ENCODE measurements at regions not wholly inside any gene's neighbourhood (a gene's known extent, or its start where the extent isn't known, plus 50 kb on each side); places are given as distances from the start of the nearest gene placed in this dataset.

- Histone ChIP-seq H3K9me3 (ENCODE audit: insufficient read depth, low read depth) (peaks cover 20% of the 10 kb centered on the region), H3K9me2 (ENCODE audit: insufficient read depth) (no peaks in the 10 kb centered on the region; the same call in 1 of the 2 replicates), H2AFZ (no peak overlapping the region), H3K4me2 (no peak overlapping the region), H3K36me3 (ENCODE audit: low read depth) (no peaks in the 10 kb centered on the region), H3F3A (ENCODE audit: insufficient read depth, low read depth) (no peaks in the 10 kb centered on the region), H3K27me3 (ENCODE audit: insufficient read depth, low read depth) (no peaks in the 10 kb centered on the region), H3K4me1 (replicated peaks; ENCODE audit: insufficient read depth) (no peaks in the 10 kb centered on the region), H4K20me1 (ENCODE audit: insufficient read depth) (no peaks in the 10 kb centered on the region), H3K79me2 (ENCODE audit: low read depth) (no peaks in the 10 kb centered on the region), H3K4me3 (no peak overlapping the region), H3K27ac (no peak overlapping the region)
- no peak for DNase-seq
- no TSS peak for BruUV-seq (replicated peaks)
- intact Hi-C loops (cut with micrococcal nuclease; ENCODE audit: unreplicated experiment): no loop called here
- ChIA-PET POLR2A (ENCODE audit: unreplicated experiment) (no interaction called here), CTCF (no interaction called here)
- TF ChIP-seq, protein P1, sequence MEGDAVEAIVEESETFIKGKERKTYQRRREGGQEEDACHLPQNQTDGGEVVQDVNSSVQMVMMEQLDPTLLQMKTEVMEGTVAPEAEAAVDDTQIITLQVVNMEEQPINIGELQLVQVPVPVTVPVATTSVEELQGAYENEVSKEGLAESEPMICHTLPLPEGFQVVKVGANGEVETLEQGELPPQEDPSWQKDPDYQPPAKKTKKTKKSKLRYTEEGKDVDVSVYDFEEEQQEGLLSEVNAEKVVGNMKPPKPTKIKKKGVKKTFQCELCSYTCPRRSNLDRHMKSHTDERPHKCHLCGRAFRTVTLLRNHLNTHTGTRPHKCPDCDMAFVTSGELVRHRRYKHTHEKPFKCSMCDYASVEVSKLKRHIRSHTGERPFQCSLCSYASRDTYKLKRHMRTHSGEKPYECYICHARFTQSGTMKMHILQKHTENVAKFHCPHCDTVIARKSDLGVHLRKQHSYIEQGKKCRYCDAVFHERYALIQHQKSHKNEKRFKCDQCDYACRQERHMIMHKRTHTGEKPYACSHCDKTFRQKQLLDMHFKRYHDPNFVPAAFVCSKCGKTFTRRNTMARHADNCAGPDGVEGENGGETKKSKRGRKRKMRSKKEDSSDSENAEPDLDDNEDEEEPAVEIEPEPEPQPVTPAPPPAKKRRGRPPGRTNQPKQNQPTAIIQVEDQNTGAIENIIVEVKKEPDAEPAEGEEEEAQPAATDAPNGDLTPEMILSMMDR (conservative IDR thresholded peaks at IDR 0.05): no peak
- TF ChIP-seq EZH2 (IDR thresholded peaks at IDR 0.05; ENCODE audit: low read depth): no peak
Observed at GRCh38 chr11:122062763-122063162, 53.3 kb downstream of the BLID start.

GRCh38 chr11:122059565-122059964, 56.5 kb downstream of the BLID start:
- Histone ChIP-seq H3K4me3 (no peak overlapping the region), H2AFZ (no peak overlapping the region), H3K9me3 (ENCODE audit: insufficient read depth, low read depth) (peaks cover 21% of the 10 kb centered on the region), H3K27ac (no peak overlapping the region), H3K27me3 (ENCODE audit: insufficient read depth, low read depth) (no peaks in the 10 kb centered on the region), H3K9me2 (ENCODE audit: insufficient read depth) (no peaks in the 10 kb centered on the region; the same call in 1 of the 2 replicates), H3F3A (ENCODE audit: insufficient read depth, low read depth) (no peaks in the 10 kb centered on the region), H4K20me1 (ENCODE audit: insufficient read depth) (no peaks in the 10 kb centered on the region), H3K36me3 (ENCODE audit: low read depth) (no peaks in the 10 kb centered on the region), H3K4me1 (replicated peaks; ENCODE audit: insufficient read depth) (no peaks in the 10 kb centered on the region), H3K79me2 (ENCODE audit: low read depth) (no peaks in the 10 kb centered on the region), H3K4me2 (no peak overlapping the region)
- CTCF ChIA-PET: no interaction called here
- TF ChIP-seq, protein P1 (conservative IDR thresholded peaks at IDR 0.05): no peak
- TF ChIP-seq EZH2 (IDR thresholded peaks at IDR 0.05; ENCODE audit: low read depth): no peak
- no peak for DNase-seq
- intact Hi-C loops (cut with micrococcal nuclease; ENCODE audit: unreplicated experiment): no loop called here
- POLR2A ChIA-PET (ENCODE audit: unreplicated experiment): no interaction called here
- no TSS peak for BruUV-seq (replicated peaks)

DNA sequence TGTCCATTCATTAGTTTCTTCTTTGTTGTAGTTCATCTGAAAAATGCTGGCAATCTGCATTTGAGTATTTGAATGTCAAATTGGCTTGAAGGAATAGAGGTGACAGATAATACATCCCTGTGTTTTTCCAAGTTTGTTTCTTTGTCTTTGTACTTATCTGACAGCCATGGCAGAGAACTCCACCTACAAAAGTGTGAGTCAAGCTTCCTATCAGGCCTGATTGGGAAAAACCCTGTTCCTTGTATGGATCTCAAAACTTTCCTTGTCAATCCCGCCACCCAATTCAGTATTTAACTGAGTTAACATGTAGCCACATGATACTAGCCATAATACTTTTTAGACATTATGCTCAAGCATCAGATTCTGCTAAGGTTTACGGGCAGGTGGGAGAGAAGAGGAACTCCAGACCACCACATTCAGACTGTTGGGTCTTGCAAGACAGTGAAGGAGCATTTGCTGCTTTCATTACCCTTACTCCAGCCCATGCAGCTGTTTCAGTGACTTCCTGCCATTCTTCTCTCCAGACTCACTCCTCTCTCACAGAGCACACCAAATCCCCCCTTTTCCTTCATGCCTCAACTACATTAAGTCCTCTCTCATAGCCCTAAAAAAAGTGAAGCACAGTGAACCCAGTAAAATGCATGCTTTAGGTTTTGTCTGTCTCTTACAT, 65.9 kb downstream of the BLID start:
- intact Hi-C loops (cut with micrococcal nuclease; ENCODE audit: unreplicated experiment): no loop called here
- no peak overlapping the region for H3K27ac ChIP-seq

More for the DNA sequence above, 65.9 kb downstream of the BLID start:
- POLR2A ChIA-PET (ENCODE audit: unreplicated experiment): no interaction called here
- H3K4me2 ChIP-seq: no peak overlapping the region
- CTCF ChIA-PET: no interaction called here
- no peaks in the 10 kb centered on the region for H3K9me2 ChIP-seq (ENCODE audit: insufficient read depth)
- no TSS peak for BruUV-seq (replicated peaks)
- H4K20me1 ChIP-seq (ENCODE audit: insufficient read depth): no peaks in the 10 kb centered on the region
- H2AFZ ChIP-seq: no peak overlapping the region
- H3K4me1 ChIP-seq (replicated peaks; ENCODE audit: insufficient read depth): no peaks in the 10 kb centered on the region
- no peaks in the 10 kb centered on the region for H3F3A ChIP-seq (ENCODE audit: insufficient read depth, low read depth)
- H3K27me3 ChIP-seq (ENCODE audit: insufficient read depth, low read depth): no peaks in the 10 kb centered on the region
- no peaks in the 10 kb centered on the region for H3K36me3 ChIP-seq (ENCODE audit: low read depth)
- no peak for DNase-seq
- H3K79me2 ChIP-seq (ENCODE audit: low read depth): no peaks in the 10 kb centered on the region
- no peak overlapping the region for H3K4me3 ChIP-seq
- TF ChIP-seq, protein P1 (conservative IDR thresholded peaks at IDR 0.05): no peak
- TF ChIP-seq EZH2 (IDR thresholded peaks at IDR 0.05; ENCODE audit: low read depth): no peak
- no peaks in the 10 kb centered on the region for H3K9me3 ChIP-seq (ENCODE audit: insufficient read depth, low read depth)
